Adrenal gland (tissue), 9 donors: ENCODE measurements at regions not wholly inside any gene's neighbourhood (a gene's known extent, or its start where the extent isn't known, plus 50 kb on each side); places are given as distances from the start of the nearest gene placed in this dataset.
"Not testable (repeated sequence)": the region's sequence is repeated elsewhere in the genome, so short reads cannot be mapped to it uniquely, and the experiment has no call there.

Experiments
- DNase-seq, 7 donors: peaks; one replicate each; pipeline ENCODE4 v3.0.0-alpha.2; 2019 to 2020
- H3K27ac ChIP-seq, 5 donors: fragments of 200-600 bp; sonication (generic) in 4 of 5; 1 replicate in 3 of 5; 2 replicates in 2 of 5; pipeline versions ENCODE4 v1.5.1 to v1.8.0; 2016 to 2020; ENCODE audit warnings: mild to moderate bottlenecking in 1 of 5
- H3K27me3 ChIP-seq: fragments of 200-600 bp; 2 replicates; pipeline ENCODE4 v1.8.0; 2021
- H3K36me3 ChIP-seq, 2 donors: fragments of 200-600 bp; replicated peaks in 1 of 2; 1 replicate in 1 of 2; 2 replicates in 1 of 2; pipeline versions ENCODE4 v1.5.1 to v1.8.0; 2018 to 2022
- H3K4me1 ChIP-seq, 2 donors: fragments of 200-600 bp; replicated peaks in 1 of 2; 1 replicate in 1 of 2; 2 replicates in 1 of 2; pipeline versions ENCODE4 v1.5.1 to v1.8.0; 2018 to 2021
- H3K4me3 ChIP-seq, 4 donors: fragments of 200-600 bp; sonication (generic) in 3 of 4; one replicate each; pipeline ENCODE4 v1.5.1; 2016 to 2018
- H3K9me3 ChIP-seq, 3 donors: fragments of 200-600 bp; sonication (generic) in 1 of 3; replicated peaks in 1 of 3; 1 replicate in 2 of 3; 2 replicates in 1 of 3; pipeline versions ENCODE4 v1.5.1 to v1.8.0; 2016 to 2021
- CTCF ChIP-seq, 6 experiments: fragments of 450-650 bp in 4 of 6; fragments of 200-600 bp in 2 of 6; sonication (generic) in 1 of 6; IDR thresholded peaks; 1 replicate in 5 of 6; 2 replicates in 1 of 6; pipeline versions ENCODE4 v1.5.1 to v1.8.0; 2016 to 2021; ENCODE audit warnings: antibody characterized with exemption in 6 of 6, mild to moderate bottlenecking in 2 of 6, moderate library complexity in 1 of 6
- POLR2A ChIP-seq, 2 donors: fragments of 450-650 bp; IDR thresholded peaks; one replicate each; pipeline ENCODE4 v1.6.1; 2017; ENCODE audit warnings: antibody characterized with exemption in 2 of 2, mild to moderate bottlenecking in 2 of 2, moderate library complexity in 1 of 2
- WGBS, 4 donors: extraction: QIAGEN DNeasy Blood & Tissue Kit in 2 of 4; methylation state at CpG; one replicate each; pipeline versions ENCODE4 v1.1.5 to v1.1.7; 2013 to 2017; 5-methylcytosine and 5-hydroxymethylcytosine counted together
- intact Hi-C, 2 donors: fragments of 100-400 bp; cut with DNase I; formaldehyde crosslinking; loops; one replicate each; pipeline versions ENCODE4 v1.14.1 to v1.15.0; 2022 to 2023
- donor health status: healthy with polysubstance abuse.
- donor health status: Bipolar disorder and iron deficiency.
- donor health status: DM: yes; HTN: yes; CAD: no.
- donor health status: DM: no; HTN: no; CAD: no.
- donor health status: DM: no; HTN: no; CAD: no.

DNA sequence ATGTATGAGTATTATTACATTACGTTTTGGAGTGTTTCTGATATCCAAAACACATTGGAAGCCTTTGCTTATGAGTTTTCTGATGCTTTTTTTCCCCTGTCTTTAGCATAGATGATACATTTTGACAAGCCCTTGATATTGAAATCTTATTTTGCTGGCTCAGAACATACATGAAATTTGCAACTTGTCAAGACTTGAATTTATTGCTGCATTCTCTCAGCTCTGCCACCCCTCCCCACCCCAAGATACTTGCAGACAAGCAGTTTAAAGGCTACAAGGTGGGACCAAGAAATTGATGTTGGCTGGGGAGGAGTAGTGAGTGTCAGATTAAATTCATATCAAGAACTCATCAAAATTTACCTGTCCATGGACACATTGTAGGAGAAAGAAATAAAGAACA lies 160.2 kb downstream of the GJA1 start:
- H3K9me3 ChIP-seq, result no peaks in the 10 kb centered on the region
- H3K27me3 ChIP-seq, result no peaks in the 10 kb centered on the region
- no peaks in the 10 kb centered on the region for H3K4me1 ChIP-seq
- no peak overlapping the region for H3K4me3 ChIP-seq
- no peak overlapping the region for H3K27ac ChIP-seq
- no peak for DNase-seq
- intact Hi-C loops, result no loop called here
- H3K36me3 ChIP-seq, result no peaks in the 10 kb centered on the region
- 83 to 89% (median 87%) methylated on average over 1 of the region's 1 CpG for WGBS, 4 donors
- TF ChIP-seq CTCF (IDR thresholded peaks at IDR 0.05), result no peak
- no peak for TF ChIP-seq POLR2A (IDR thresholded peaks at IDR 0.05)

DNA sequence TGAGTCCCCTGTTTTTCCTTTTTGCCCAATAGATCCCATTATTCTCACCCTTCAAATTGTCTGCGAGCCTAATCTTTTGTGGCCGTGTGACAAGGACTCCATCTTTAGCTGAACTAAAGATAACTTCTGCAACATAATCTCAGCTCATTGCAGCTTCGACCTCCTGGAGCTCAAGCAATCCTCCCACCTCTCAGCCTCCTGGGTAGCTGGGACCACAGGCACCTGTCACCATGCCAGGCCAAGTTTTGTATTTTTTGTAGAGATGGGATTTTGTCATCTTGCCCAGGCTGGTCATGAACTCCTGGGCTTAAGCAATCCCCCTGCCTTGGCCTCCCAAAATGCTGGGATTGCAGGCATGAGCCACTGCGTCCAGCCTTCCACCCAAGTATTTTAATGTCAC lies 161.0 kb downstream of the GJA1 start:
- Histone ChIP-seq H3K36me3 (no peaks in the 10 kb centered on the region), H3K27me3 (no peaks in the 10 kb centered on the region), H3K9me3 (no peaks in the 10 kb centered on the region), H3K4me1 (no peaks in the 10 kb centered on the region), H3K4me3 (no peak overlapping the region), H3K27ac (no peak overlapping the region)
- no peak for DNase-seq
- intact Hi-C loops, result no loop called here
- no peak for TF ChIP-seq CTCF (IDR thresholded peaks at IDR 0.05)
- TF ChIP-seq POLR2A (IDR thresholded peaks at IDR 0.05), result no peak
- 93 to 96% (median 94%) methylated on average over 4 of the region's 4 CpGs for WGBS, 4 donors

DNA sequence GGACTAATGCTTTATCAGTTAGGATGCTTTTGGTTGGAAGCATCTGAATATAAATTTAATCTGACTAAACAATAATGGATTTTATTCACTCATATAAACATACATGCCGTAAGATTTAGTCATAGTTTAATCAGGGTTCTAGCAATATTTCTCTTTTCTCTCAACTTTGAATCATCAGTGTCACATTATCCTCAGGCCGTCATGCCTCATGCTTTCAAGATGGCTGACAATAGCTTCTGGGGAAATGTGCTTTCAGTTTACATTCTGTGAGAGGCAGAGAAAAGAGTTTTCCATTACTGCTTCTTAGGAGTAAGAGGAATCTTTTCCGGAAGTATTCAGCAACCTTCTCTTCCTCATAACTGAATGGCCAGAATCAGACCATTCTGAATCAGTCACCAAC lies 162.2 kb downstream of the GJA1 start:
- no peaks in the 10 kb centered on the region for H3K9me3 ChIP-seq
- H3K4me1 ChIP-seq, result no peaks in the 10 kb centered on the region
- DNase-seq, result no peak
- WGBS, 4 donors, result 82 to 92% (median 91%) methylated on average over 3 of the region's 3 CpGs
- intact Hi-C loops, result no loop called here
- no peaks in the 10 kb centered on the region for H3K27me3 ChIP-seq
- TF ChIP-seq CTCF (IDR thresholded peaks at IDR 0.05) (no peak), POLR2A (IDR thresholded peaks at IDR 0.05) (no peak)
- H3K36me3 ChIP-seq, result no peaks in the 10 kb centered on the region
- H3K4me3 ChIP-seq, result no peak overlapping the region
- H3K27ac ChIP-seq, result no peak overlapping the region

GRCh38 chr6:121599331-121599730 lies 163.9 kb downstream of the GJA1 start:
- WGBS, 4 donors, result 92 to 96% (median 94%) methylated on average over 6 of the region's 6 CpGs
- DNase-seq, H3K9me3 ChIP-seq, H3K27me3 ChIP-seq, H3K4me1 ChIP-seq, H3K27ac ChIP-seq, H3K36me3 ChIP-seq, intact Hi-C loops, H3K4me3 ChIP-seq: not testable (repeated sequence)

DNA sequence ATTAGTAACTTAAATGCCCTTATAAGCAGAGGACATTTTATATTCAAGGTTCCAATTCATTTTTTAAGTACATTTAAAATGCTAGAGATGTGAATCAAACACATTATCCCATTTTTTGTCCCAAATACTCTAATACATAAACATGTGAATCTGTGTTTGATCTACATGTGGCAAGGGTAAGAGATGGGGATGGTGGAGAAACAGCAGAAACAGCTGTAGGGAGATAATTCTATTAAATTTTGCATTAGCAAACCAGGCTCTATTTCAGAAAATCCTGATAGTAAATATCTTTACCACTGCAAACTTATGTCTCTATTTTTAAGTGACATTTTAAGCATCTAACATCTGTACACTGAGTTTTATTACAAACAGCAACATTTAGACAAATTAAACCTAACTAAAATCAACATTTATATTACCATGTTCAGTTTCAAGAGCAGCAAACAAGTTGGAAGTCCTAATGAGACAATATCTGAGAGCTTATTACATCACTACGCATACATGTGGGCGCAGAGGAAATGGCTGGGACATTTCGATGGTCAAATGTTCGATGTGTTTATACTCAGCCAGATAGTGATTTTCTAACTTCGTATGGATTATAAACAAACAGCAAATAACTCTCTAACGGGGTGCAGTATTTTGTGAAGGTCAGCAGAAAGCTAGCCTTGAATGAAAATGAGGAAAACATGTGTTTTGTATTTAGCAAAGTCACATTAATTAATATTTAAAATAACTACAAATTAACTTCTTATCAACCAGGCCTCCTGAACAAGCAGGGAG lies 165.1 kb downstream of the GJA1 start:
- H3K36me3 ChIP-seq, result no peaks in the 10 kb centered on the region
- H3K9me3 ChIP-seq, result no peaks in the 10 kb centered on the region
- H3K27ac ChIP-seq, result no peak overlapping the region
- H3K4me1 ChIP-seq, result no peaks in the 10 kb centered on the region
- WGBS, 4 donors, result 76 to 85% (median 78%) methylated on average over 6 of the region's 6 CpGs
- no peak for TF ChIP-seq POLR2A (IDR thresholded peaks at IDR 0.05)
- TF ChIP-seq CTCF (IDR thresholded peaks at IDR 0.05), result no peak
- no peaks in the 10 kb centered on the region for H3K27me3 ChIP-seq
- no peak for DNase-seq
- H3K4me3 ChIP-seq, result no peak overlapping the region
- intact Hi-C loops, result no loop called here
